GM08714 (cell line): ENCODE measurements at regions not wholly inside any gene's neighbourhood (a gene's known extent, or its start where the extent isn't known, plus 50 kb on each side); places are given as distances from the start of the nearest gene placed in this dataset.

ENCODE experiments used
- H3K4me3 ChIP-seq: fragments of 200-500 bp; sonication (Bioruptor generic); 2 replicates; pipeline ENCODE4 v1.5.1; 2014; ENCODE audit warnings: mild to moderate bottlenecking, low read length, inconsistent platforms
- ZNF274 ChIP-seq: IDR thresholded peaks from 2 replicates; pipeline ENCODE4 v1.6.1; 2012; ENCODE audit warnings: mild to moderate bottlenecking, low read depth, low read length

DNA sequence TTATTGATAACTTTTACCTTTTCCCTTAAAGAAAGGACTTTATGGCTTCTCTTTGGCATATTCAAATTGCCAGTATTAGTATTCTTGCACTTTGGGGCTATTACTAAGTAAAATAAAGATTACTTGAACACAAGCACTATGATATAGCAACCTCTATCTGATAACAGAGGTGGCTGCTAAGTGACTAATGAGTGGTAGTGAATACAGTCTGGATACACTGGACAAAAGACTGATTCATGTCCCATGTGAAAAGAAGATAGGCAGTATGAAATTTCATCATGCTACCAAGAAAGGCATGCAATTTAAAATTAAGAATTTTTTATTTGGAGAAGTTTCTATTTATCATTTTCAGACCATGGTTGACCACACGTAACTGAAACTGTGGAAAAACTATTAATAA is 399.9 kb downstream of the FSCB start:
- H3K4me3 ChIP-seq: no peak overlapping the region
- TF ChIP-seq ZNF274: no peak

DNA sequence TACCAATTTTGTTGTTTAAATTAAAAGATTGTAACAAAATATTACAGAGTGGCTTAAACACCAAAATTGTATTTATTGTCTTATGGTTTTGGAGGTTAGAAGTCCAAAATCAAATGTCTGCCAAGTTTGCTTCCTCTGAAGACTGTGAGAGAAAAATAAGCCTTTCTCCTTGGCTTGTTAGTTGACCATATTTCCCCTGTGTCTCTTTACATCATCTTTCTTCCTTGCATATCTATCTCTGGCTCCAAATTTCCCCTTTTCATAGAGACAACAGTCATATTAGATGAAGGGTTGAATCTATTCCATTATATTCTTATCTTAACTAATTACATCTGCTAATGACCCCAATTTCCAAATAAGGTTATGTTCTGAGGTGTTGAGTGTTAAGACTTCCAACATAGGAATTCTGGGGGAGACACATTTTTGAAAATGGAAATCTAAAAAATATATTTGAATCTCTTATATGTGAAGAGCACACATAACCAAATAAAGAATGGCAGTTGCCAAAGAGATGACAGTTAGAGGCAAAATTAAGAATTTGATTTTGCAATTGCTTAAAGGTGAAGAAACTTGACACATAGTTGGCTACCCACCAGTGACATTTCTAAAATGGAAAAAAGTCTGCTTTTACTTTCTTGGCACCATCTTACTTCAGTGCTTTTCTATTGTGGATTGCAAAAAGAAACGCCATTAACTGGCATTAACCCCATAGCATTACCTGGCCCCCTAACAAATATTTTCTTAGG is 407.2 kb downstream of the FSCB start:
- no peak overlapping the region for H3K4me3 ChIP-seq
- no peak for TF ChIP-seq ZNF274

DNA sequence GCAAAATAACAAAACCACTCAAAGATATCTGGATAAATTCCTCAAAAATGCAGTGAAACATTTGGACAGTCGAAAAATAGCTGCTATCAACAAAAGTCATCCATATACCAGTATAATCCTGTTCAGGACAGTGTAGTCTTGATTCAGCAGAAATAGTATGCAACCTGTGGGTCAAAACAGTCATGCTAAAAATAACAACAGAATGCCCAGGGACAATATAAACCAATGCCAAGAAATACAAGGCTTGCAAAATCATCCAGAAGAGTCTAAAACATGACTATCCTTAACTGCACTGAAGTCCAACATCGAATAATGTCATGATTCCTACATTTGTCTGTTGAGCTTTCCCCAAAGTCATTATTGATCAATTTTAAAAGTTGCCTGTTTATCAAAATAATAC is 425.9 kb downstream of the FSCB start:
- no peak overlapping the region for H3K4me3 ChIP-seq
- TF ChIP-seq ZNF274: no peak

DNA sequence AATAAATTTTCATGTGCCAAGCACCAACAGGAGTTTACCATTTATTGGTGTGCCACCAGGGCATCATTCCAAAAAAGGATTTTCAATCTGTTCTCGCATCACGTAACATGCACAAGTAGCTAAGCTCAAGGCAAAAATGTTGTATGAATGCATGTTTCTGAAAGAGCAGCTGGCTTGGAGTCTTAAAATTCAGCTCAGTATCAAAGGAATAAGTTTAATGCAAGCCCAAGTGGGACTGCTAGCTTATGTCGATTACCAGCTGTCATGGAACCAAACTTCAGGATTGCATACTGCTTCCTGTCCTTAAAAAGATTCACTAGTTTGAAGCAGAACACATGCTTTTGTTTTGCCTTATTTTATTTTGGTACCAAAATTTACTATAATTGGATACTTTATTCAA is 437.0 kb downstream of the FSCB start:
- TF ChIP-seq ZNF274: no peak
- H3K4me3 ChIP-seq: no peak overlapping the region

DNA sequence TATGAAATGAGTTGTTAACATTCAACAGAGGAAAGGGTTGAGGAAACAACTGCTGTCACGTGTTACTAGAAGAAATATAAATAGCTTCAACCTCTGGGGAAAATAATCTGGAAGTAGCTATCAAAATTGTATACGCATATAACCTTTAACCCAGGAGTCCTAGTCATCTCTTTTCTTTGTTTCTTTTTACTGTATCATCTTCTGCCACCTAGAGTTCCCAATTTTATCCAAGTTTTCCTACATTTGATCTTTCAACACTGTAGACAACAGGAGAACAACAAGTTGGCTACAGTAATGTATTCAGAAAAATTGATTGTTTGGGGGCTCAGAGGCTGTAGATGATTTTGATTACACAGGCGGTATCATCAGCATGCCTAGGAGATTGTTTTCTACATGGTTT is 453.7 kb downstream of the FSCB start:
- H3K4me3 ChIP-seq: no peak overlapping the region
- no peak for TF ChIP-seq ZNF274

DNA sequence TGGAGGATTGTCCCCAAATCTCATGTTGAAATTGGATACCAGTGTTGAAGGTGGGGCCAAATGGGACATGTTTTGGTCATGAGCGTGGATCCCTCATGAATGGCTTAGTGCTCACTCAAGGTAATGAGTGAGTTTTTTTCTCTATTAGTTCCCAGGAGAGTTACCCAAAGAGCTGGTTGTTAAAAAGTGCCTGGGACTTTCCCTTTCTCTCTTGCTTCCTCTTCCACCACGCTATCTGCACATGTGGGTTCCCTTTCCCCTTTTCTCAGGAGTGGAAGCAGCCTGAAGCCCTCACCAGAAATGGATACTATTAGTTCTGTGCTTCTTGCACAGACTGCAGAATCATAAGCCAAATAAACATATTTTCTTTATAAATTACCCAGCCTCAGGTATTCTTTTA is 465.4 kb downstream of the FSCB start:
- TF ChIP-seq ZNF274: no peak

DNA sequence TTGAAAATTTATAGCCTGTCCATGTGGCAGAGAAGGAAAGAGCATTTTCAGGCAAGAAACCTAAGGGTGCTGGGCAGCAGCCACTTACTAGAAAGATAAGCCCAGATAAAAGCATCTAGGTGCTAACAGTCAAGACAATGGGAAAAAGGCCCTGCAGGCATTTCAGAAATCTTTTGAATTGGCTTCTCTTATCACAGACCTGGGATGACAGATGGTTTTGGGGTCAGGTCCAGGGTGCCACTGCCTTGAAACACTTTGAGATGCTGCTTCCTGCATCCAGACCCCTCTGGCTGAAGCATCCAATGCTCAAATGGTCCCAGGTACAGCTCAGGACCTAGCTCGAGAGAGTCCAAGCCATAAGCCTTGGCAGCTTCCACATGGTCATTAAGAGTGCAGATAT is 466.5 kb downstream of the FSCB start:
- TF ChIP-seq ZNF274: no peak
- H3K4me3 ChIP-seq: no peak overlapping the region

More for the DNA sequence above, 465.4 kb downstream of the FSCB start:
- H3K4me3 ChIP-seq: no peak overlapping the region

DNA sequence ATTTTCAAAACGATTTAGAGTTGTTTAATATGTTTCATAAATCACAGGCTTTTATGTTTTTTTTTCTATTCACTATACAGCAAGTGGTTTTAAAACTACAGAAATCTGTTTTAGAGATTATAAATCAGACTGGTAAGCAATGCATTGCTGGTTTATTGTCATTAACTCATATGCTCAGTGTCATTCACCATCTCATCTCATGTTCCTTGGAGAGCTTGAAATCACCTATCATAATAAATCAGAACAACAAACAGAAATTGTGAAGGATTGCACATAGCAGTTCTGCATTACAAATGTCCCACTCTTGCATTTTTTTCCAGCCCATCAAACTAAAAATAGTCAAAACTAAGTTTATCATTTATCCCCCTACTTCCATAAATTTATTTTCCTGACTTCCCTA is 470.8 kb downstream of the FSCB start:
- H3K4me3 ChIP-seq: no peak overlapping the region
- no peak for TF ChIP-seq ZNF274

DNA sequence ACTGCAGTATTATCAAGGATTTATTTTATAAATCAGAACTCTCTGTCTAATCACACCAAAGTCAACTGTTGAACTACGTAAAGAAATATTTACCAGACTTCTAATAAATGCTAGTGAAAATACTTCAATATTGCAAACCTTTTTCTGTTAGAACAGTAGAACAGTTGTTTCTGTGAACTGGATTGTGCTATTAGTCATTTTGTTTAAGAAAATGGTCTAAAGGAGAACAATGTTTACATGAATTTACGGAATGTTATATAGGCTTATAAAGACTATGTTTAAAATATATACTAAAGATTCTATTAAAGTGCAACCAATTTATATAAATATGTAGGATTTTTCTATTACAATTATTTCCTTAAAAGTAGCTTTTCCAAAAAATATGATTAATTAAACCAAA is 471.4 kb downstream of the FSCB start:
- H3K4me3 ChIP-seq: no peak overlapping the region
- no peak for TF ChIP-seq ZNF274

DNA sequence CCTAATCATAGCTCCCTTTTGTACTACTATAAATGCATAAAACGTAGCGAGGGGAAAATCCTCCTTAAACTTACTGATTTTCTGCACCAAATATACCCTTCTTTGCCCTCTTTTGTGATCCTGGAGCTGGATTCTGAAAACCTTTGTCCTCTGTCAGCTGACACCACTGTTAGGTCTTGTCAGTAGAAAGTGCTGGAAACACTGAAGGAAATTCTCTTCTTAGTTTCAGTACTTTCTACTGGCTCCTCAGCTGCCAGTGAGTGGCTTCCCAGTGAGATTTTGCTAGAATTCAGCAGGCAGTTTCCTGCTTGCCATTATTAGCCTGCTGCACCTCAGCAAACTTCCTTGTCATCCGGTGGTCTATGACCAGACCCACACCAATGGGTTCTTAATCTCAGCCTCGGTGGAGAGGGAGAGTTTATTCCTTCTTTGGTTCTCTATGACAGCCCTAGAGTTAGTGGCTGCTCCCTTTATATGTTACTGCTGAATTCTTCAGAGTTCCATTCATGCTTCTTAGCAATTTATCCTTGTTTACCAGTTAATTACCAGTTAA is 476.2 kb downstream of the FSCB start:
- H3K4me3 ChIP-seq: no peak overlapping the region
- no peak for TF ChIP-seq ZNF274

DNA sequence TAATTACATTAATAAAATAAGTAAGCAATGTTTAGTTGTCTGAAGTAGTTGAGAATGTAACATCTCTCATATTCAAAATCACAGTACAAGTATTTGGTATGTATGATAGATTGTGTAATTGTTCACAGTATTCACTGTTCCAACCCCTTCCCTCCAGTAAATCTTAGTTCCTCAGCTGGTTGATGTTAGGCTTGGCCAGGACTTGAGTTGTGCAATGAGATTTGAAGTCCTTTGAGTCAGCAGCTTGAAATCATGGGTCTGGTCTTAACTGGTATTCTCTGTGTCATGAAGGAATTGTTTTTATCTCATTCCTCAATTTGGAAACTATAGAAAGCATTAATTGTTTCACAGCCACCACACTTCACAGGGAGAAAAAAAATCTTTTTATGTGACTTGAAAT is 477.1 kb downstream of the FSCB start:
- H3K4me3 ChIP-seq: no peak overlapping the region
- TF ChIP-seq ZNF274: no peak

DNA sequence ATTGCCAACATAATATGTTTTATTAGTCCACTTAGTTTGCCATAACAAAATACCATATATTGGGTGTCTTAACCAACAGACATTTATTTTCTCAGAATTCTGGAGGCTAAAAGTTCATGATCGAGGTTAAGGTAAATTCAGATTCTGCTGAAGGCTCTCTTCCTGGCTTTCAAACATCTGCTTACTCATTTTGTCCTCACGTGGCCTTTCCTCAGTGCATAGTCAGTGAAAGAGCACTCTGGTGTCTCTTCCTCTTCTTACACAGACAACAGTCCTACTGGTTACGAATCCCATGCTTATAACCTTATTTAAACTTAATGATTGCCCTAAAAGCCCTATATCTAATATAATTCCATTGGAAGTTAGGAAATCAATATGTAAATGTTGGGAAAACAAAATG is 479.7 kb downstream of the FSCB start:
- no peak overlapping the region for H3K4me3 ChIP-seq
- TF ChIP-seq ZNF274: no peak

DNA sequence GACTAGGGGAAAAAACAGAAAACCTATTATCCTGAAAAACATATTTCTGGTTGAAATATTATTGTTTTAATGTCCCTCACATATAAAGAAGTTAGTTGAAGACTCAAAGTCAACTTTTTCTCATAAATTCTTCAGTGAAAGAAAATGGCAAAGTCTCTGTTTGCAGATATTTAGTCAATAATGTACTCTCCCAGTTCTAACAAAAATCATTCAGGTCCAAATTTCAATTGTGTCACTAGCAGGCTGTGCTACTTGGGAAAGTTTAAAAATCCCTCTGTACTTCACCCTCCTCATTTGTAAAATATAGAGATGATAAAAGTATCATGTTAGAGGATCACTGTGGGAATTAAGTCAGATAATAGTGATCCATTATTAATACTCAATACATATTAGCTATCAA is 496.5 kb downstream of the FSCB start:
- TF ChIP-seq ZNF274: no peak
- H3K4me3 ChIP-seq: no peak overlapping the region

DNA sequence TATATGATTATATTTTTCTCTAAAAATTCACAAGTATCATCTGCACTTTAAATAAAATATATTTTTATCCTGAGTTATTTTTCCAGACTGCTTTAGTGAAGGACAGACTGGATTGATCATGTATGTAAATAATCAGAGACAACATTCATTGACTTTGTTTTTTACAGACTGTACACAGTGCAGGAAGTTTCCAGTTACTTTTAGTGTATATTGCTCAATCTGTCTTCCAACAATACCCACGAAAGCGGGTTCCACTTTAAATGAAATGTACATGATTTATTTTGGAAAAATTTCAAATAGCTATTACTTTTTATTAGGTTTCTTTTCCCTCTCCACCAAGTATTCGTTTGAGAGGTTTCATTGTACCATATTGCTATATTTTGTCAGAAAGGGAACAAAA is 497.0 kb downstream of the FSCB start:
- no peak for TF ChIP-seq ZNF274
- no peak overlapping the region for H3K4me3 ChIP-seq

DNA sequence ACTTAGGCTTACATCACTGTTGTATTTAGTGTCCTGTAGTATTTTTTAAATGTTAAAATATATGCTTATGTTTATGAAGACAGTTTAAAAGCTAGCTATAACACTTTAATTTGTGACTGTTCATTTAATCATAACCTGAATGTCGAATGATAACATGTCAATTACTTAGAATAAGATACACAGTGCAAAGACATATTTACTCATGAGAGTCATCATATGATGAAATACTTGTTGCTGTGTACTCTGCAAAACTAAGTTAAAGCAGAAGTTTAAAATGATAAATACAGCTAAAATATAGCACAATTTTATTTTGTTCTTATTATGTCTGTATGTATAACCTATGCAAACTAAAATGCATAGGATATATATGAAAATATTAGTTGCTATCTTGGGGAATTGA is 497.4 kb downstream of the FSCB start:
- no peak for TF ChIP-seq ZNF274
- no peak overlapping the region for H3K4me3 ChIP-seq

DNA sequence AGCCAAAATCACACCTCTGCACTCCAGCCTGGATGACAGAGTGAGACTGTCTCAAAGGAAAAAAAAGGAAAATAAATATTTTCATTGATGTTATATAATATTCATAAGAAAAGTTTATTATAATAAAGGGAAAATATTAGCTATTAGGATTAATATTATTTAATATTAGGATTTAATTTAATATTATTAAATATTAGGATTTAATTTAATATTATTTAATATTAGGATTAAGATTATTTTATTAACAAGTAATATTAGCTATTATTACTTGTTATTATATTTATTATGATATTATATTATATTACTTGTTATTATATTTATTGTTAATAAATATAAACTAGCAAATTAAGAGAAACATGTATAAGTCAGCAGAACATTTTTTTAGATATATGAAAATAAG is 518.1 kb downstream of the FSCB start:
- no peak for TF ChIP-seq ZNF274
- H3K4me3 ChIP-seq: no peak overlapping the region
